GM18507 (cell line): ENCODE measurements at regions not wholly inside any gene's neighbourhood (a gene's known extent, or its start where the extent isn't known, plus 50 kb on each side); places are given as distances from the start of the nearest gene placed in this dataset.

Source experiments
- DNase-seq: peaks from one replicate; pipeline ENCODE4 v3.0.0; 2011; ENCODE audit warnings: low read depth; ENCODE audit not compliant: insufficient read length; ENCODE audit errors: extremely low spot score
- FAIRE-seq: peaks from 2 replicates; lab custom pipeline; 2011; peaks lifted over from hg19 to GRCh38; lab: Jason Lieb, UNC

DNA sequence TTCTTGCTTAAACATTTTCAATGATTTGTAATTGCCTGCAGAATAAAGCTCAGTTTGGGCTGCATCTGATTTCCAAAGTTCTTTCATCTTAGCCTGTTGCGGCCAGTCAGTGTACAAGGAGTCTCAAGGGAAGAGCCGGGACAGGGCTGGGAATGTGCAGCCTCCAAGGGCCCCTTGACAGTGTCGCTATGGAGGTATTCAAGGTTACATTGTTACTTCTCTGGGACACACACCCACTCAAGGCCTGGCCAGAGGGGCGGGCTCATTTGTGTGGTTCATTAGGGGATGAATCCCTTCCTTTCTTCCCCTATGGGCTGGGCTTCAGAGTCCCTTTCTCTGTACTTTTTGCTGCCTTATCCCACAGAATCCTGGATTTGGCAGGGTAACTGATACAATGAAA, 107.6 kb upstream of the CSF3R start:
- DNase-seq (no peak), FAIRE-seq (no peak)

DNA sequence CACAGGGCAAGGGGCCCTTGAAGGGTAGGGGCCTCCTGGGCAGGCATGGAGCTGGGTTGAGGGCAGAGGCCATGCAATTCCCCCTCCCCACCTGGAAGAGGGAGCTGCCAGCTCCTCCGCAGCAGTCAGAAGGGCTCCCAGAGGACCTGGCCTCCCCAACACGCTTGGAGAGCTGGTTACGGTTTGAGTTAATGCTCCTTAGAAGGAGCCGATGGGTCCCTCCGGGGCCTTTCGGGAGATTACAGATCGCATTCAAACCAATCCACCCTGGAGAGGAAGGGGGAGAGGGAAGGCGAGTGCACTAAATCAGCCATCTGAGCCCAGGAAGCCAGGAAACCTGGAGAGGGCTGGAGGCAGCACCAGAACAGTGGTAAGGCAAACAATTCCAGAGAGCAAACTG, 106.3 kb upstream of the CSF3R start:
- DNase-seq = no peak
- no peak for FAIRE-seq

DNA sequence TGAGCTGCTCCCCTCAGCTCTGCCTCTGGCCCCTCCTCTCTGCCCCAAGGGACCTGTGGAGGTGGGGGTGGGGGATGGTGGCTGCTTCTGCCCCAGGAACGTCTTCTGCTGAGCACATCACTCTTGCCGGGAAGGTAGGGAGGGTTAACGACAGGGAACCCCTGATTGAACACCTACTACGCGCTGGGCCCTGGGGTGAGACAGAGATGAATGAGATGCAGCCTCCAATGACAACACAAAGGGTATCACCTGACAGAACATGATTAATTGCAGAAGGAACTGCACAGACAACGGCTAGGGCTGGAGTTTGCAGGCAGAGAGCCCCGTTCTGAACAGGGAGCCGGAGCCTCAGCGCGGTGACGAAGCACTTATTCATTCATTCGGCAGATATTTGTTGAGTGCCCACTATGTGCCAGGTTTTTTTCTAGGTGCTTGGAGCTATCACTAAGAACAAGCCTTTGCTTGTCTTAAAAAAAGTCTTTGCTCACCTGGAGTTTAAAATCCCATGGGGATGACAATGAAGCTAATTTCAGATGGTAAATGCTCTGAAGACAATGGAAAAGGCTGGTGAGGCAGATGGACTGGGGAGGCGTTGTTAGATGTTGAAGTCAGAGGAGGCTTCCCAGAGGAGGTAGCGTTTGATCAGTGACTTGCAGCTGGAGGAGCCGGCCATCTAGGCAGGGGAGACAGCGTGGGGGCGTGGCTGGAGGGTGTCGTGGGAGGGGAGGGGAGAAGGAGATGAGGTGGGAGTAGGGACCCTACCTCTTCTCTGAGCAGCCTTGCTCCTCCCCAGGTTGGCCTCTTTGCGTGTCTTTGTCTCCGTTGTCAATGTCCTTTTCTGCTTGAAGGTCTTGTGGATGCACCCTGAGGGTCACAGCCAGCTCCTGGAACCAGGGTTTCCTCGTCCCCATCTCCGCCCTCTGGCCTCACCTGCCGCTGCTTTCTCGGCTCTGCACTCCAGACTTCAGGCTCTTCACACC, 103.1 kb upstream of the CSF3R start:
- FAIRE-seq = no peak
- no peak for DNase-seq

DNA sequence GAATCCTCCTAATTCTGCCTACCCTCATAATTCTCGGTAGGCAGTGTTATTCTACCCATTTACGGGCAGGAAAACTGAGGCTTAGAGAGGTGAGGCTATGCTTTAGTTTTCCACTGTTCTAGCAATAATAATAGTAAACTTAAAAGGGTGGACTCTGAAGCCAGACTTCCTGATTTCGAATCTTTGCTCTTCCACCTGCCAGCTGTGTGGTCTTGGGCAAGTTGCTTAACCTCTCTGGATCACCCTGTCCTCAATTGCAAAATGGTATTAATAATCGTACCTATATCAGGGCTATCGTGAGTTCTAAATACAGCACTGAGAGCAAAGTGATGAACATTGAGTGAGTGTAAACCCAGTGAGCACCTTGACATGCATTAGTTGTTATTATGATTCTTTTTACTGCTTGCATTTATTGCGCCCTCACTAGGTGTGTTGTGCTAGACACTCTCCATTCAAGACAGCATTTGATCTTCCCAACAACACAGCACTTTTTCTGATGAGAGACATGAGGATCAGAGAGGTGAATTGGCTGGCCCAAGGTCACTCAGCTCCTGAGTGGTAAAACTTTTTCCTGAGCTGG, 102.3 kb upstream of the CSF3R start:
- FAIRE-seq = no peak
- no peak for DNase-seq

DNA sequence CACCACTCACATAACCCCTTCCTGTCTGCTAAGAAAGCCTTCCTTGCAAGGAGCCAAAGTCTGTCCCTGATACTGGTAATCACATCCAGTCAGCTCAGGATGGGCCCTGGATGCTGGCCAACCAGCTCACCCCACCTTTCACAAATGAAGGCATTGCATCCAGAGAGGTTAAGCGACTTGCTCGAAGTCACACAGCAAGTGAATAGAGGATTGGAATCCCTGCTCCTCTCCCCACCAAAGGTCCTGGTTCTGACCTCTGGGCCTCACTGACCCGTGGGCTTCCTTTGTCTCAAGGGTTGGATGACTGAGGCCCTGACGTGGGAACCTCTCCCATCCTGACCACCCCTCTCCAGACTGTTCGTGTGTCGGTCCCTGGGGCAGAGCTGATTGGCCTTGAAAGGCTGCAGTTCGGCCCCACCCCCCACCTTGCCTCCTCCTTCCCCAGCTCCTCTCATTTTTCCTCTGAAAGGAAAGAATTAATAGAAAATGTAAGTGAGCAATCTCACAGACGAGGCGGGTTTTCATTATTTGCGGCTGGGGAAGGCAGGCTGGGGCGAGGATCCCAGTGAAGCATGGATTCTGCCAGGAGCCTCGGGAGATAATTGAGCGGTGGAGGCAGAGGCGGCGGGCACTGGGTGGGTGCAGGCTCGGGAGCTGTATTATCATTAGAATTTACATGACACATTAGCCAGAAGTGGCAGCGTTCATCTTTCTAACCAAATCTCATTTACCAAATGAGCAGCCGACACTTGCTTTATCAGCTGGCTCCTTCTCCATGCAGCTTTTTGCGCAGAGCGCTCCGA, 101.5 kb upstream of the CSF3R start:
- DNase-seq (no peak), FAIRE-seq (no peak)

DNA sequence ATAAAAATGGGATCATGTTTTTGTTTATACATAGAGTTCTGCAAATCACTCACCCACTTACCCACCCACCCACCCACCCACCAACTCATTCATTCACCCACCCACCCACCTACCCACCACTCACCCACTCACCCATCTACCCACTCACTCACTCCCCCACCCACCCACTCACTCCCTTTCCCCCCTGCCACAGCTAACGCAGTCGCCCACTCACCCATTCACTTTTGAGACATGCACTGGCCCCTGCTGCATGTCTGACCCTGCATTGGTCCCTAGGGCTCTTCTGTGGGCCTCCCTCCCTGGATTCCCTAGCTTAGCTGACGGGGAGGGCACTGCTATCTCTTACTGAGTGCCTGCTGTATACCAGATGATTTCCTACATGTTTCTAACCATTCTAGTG, 100.4 kb upstream of the CSF3R start:
- DNase-seq = no peak
- FAIRE-seq = no peak

DNA sequence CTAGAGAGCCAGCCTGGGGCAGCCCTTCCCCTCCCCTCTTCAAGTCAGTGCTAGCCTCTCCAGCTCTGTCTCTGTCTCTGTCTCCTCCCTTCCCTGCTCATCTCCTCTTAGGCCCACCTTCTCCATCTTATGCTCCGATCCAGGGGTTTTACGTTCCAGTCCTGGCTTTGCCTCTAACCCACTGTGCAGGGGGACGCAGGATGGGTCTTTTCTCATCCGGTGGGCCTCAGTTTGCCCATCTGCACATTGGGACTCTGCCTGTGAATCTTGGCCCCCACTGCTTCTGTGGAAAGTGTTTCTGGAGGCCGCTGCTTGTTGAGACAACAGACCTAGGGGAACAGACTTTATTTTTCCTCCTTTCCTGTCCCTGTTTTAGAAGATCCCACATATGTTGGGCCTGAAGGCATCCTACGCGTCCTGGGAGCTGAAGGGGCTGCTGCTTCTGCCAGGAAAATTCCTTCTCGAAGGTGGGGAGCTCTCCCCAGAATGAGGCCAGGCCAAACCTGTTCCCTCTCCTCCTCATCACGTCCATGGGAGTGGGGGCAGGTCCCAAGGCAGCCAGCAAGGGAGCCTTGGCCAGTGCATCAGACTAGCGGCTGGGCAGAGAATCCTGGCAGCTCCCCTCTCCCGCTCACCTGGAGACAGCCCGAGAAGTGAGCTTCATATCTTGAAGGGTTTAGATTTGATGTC, 99.5 kb upstream of the CSF3R start:
- DNase-seq (no peak), FAIRE-seq (no peak)

DNA sequence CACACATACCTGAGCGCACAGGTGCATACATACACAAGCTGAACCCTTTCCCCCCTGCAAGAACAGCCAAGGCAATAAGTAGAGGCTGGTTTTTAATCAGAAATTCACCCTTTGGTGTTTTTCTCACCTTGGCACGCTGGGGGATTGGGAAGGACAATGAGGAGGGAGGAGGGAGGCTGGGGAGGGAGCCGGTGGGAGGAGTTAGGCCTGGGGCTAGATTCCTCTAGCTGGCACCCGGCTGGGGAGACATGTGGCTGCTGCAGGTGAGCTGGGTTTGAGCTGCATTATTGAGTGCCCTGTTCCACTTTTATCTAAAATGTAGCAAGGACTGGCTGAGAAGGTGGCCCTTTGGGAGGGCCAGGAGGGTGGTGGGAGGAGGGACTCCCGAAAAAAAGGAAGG, 97.8 kb upstream of the CSF3R start:
- DNase-seq (no peak), FAIRE-seq (no peak)

DNA sequence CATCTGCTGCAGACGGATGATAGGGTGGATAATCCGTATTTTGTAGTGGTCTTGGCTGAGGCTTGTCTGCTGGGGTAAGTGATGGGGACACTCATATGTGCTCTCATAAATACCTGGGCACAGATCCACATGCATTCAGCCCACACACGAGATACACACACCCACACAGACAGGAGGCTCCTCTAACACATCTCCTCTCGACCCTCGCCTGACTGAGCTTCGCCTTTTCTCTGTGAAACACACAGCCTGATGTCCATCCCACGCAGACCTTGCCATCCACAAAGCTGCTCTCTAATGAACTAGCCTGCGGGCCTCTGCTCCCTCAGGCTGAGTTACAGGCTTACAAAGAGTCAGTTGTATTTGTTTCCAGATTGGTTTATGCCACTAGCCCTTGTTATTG, 96.3 kb upstream of the CSF3R start:
- no peak for FAIRE-seq
- DNase-seq = no peak

DNA sequence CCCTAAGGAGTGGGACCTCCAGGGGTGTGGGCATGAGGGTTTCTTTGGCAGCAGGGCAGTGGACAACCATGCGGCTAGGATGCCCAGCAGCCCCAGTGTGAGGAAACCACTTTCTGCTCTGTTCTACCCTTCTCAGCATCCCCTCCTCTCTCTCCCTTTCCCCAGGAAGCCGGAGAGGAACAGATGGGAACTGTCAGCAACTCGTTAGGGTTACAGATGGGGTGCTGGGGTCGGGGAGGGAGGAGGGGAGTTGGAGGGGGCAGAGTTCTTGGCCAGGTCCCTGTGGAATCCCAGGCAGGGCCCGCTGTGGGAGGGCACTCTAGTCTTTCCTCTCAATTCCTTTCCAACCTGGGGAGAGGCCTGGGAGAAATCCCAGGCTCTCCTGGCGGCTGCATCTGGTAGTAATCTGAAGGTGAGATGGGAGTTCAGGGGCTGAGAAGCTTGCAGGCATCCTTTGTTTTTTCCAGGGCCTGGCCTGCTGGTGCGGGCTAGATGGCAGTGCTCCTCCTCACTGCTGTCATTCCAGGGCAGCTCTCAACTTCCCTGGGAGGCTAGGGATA, 93.9 kb upstream of the CSF3R start:
- DNase-seq = no peak
- no peak for FAIRE-seq

DNA sequence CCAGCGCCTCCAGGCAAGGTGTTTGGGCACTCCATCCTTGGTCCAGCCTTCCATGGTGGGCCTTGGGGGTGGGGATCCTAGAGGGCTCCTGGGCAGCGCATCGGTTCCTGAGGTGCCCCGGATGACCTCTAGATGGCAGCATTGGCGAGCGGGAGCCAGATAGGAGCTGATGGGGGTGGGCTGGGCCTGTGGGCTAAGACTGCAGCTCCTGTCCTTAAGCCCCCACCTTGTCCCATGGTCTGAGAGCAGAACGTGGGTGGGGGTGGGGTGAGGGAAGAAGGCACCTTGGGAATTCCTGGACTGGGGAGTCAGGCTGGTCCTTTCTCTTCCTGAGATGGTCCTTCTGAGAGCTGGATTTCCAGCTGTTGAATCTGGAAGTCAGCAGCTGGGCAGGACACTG, 93.4 kb upstream of the CSF3R start:
- FAIRE-seq (peak; percentile 73), DNase-seq (peak; percentile 46)

DNA sequence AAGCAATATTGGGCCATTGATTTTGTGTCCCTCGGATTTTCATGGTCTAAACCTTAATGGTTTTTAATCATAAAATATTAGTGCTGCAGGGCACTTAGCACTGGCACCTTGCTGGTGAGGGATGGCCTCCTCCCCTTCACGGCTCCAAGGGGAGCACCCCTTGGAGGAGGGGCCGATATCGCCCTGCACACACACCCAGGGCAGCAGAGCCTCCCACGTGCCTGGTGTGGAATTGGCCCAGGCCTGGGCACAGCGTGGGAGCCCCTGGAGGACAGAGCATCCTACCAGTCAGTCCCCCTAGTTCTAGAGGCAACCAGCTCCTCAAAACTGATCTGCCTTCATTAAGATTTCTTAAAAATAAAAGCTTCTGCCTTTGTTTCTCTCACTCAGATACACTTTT, 90.7 kb upstream of the CSF3R start:
- no peak for FAIRE-seq
- no peak for DNase-seq

DNA sequence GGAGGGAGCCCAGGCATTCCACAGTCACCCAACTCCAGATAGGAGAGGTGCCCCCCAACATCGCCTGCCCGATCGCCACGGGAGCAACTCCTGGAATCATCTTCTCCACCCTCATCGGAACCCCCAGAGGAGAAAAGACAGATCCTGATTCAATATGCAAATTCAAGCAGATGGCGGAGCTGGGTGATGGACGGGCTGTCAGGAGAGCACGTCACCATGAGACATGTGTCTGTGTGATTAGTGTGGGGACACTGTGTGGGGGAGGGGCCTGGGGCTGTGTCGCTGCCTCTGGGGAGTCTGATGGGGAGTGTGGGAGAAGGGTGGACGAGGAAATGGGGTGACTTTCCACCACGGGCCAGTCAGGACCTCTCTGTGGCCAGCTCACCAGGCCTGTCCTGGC, 90.2 kb upstream of the CSF3R start:
- FAIRE-seq = no peak
- no peak for DNase-seq

DNA sequence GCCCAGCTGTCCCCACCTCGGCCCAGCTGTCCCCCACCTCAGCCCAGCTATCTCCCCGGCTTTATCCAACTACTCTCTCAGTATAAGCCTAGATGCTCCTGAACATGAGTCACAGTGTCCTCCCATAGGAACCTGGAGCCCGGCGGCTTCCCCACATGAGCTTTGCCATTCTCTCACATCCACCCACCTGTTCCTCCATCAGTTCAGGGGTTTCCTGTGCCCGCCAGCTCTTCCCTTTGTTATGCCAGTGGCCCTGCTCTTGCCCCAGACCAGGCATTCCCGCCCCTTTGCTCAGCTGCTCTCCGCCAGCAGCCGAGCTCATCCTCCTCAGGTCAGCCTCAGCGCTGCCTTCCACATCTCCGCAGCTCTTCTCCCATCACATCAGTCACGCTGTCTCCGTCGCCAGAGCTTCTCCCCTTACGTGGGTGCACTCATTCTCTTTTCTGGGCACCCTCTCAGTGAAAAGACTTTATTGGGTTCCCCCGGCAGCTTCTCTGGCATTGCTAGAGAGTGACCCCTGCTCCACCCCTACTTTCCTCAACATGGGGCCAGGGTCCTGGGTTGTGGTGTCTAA, 89.5 kb upstream of the CSF3R start:
- no peak for FAIRE-seq

DNA sequence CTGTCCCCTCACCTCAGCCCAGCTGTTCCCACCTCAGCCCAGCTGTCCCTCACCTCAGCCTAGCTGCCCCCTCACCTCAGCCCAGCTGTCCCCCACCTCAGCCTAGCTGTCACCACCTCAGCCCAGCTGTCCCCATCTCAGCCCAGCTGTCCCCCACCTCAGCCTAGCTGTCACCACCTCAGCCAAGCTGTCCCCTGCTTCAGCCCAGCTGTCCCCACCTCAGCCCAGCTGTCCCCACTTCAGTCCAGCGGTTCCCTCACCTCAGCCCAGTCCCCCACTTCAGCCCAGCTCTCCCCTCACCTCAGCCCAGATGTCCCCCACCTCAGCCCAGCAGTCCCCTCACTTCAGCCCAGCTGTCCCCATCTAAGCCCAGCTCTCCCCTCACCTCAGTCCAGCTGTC, 88.4 kb upstream of the CSF3R start:
- DNase-seq = no peak
- FAIRE-seq = no peak

More for the DNA sequence above, 89.5 kb upstream of the CSF3R start:
- no peak for DNase-seq

DNA sequence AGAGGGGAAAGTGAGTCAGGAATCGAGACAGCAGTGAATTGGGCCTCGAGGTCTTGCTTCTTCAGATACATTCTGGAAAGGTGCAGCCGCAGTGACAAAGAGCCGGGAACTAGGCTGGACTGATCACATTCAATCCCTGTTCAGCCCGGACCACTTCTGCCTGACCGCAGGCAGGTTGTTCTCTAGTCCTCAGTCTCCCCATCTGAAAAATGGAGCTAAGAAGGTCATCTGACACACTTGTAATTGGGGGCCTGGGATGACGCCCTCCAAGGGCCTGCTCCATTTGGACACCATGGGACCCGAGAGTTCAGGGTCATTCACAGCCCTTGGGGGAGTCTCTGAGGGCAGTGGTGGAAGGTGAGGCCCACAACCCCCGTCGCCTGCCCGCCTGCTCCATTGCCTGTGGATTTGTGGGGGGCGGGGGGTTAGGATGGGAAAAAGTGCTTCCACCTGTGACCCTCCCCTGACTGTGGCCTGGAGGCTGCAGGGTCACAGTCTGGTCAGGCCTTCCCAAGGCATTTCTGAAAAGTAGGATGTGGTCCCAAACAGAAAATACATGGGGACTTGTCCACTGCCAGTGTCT, 87.9 kb upstream of the CSF3R start:
- DNase-seq = no peak
- no peak for FAIRE-seq

DNA sequence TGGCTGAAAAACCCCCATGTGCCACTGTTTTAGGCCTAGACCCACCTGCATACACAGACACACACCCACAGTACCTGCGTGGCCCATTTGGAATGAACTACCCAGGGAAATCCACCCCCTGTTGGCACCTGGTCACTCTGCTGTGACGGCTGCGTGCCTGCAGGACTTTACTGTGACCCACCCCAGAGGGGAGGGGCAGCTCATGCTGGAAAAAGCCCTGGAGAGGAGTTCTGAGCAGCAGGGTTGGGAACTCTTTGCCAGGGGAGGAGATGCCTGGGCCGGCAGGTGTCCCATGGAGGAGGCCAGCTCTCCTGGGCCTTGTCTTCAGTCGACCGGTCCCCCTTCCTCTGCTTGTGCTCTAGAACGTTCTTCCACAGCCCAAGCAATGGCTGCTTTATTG, 87.3 kb upstream of the CSF3R start:
- FAIRE-seq (no peak), DNase-seq (no peak)

DNA sequence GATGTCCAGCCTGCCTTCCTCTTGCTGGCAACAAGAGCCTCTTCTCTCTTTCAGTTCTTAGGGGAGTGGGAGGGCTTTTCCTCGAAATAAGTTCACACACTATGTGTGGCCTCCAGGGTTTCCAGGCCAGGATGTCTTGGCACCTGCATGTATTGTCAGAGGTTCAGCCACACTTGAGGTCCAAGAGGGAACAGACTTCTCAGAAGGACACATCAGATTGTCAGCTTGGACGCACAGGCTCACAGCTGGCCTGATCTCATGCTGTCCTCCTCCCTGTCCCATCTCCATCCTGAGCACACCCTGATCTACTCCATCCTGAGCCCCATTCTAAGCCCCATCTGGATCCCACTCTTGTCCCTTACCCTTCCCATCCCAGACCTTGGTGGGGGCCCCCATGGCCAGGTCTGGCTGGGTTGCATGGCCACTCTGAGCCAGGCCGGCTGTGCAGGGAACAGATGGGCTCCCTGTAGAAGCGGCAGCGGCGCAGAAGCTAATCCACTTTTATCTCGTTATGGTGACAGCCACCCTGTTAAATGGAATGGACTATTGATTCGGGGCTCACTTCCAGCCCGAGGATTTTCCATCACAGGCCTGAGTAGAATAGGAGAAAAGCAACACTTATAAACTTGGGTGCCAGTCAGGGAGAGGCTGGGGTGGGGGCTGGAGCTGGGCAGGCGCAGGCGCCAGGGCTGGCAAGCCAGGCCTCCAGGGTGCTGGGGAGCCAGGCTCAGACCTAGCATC, 85.1 kb upstream of the CSF3R start:
- no peak for FAIRE-seq
- no peak for DNase-seq
